Left lung (tissue), 4 donors: ENCODE measurements at regions not wholly inside any gene's neighbourhood (a gene's known extent, or its start where the extent isn't known, plus 50 kb on each side); places are given as distances from the start of the nearest gene placed in this dataset.

Experiments
- ATAC-seq: fragments of 200-7000 bp; cut with Tn5 transposase; one replicate; pipeline ENCODE4 v1.9.1; 2020; ENCODE audit warnings: moderate library complexity
- DNase-seq, 4 donors: peaks; one replicate each; pipeline ENCODE4 v3.0.0-alpha.2; 2013 to 2020
- H3K27ac ChIP-seq, 2 donors: fragments of 200-600 bp; sonication (generic) in 1 of 2; one replicate each; pipeline versions ENCODE4 v1.5.0 to v1.8.0; 2020 to 2021
- H3K27me3 ChIP-seq, 2 donors: fragments of 200-600 bp; sonication (generic) in 1 of 2; one replicate each; pipeline versions ENCODE4 v1.5.0 to v1.8.0; 2020 to 2021
- H3K36me3 ChIP-seq, 2 donors: fragments of 200-600 bp; sonication (generic) in 1 of 2; one replicate each; pipeline versions ENCODE4 v1.5.0 to v1.8.0; 2020 to 2021
- H3K4me1 ChIP-seq, 2 donors: fragments of 200-600 bp; one replicate each; pipeline ENCODE4 v1.8.0; 2021
- H3K4me3 ChIP-seq, 2 donors: fragments of 200-600 bp; sonication (generic) in 1 of 2; one replicate each; pipeline versions ENCODE4 v1.5.0 to v1.8.0; 2020 to 2021; ENCODE audit warnings: mild to moderate bottlenecking in 1 of 2
- H3K9me3 ChIP-seq, 2 donors: fragments of 200-600 bp; sonication (generic) in 1 of 2; one replicate each; pipeline versions ENCODE4 v1.5.0 to v1.8.0; 2020 to 2021
- CTCF ChIP-seq, 2 donors: fragments of 200-600 bp; sonication (generic) in 1 of 2; IDR thresholded peaks; one replicate each; pipeline versions ENCODE4 v1.5.0 to v1.8.0; 2021; ENCODE audit warnings: antibody characterized with exemption in 2 of 2
- intact Hi-C, 2 donors: fragments of 100-400 bp; cut with DNase I; formaldehyde crosslinking; loops; one replicate each; pipeline versions ENCODE4 v1.11.2 to v1.14.2; 2022
- donor health status: DM: no; HTN: yes; CAD: no.
- donor health status: DM: no; HTN: no; CAD: no.

- Histone ChIP-seq H3K4me3 (no peak overlapping the region), H3K27ac (no peak overlapping the region), H3K4me1 (no peaks in the 10 kb centered on the region), H3K9me3 (no peaks in the 10 kb centered on the region), H3K36me3 (no peaks in the 10 kb centered on the region), H3K27me3 (no peaks in the 10 kb centered on the region)
- ATAC-seq (no peak), DNase-seq (no peak)
- intact Hi-C loops = no loop called here
- no peak for TF ChIP-seq CTCF (IDR thresholded peaks at IDR 0.05)
These were observed 159.2 kb upstream of the GABRA2 start for GRCh38 chr4:46549125-46549524.

- no peaks in the 10 kb centered on the region for H3K36me3 ChIP-seq
- no peak overlapping the region for H3K27ac ChIP-seq
- intact Hi-C loops = no loop called here
- TF ChIP-seq CTCF (IDR thresholded peaks at IDR 0.05) = no peak
- H3K9me3 ChIP-seq = peaks cover 0 to 15% of the 10 kb centered on the region in 2 donors
- no peak for DNase-seq
- no peak overlapping the region for H3K4me3 ChIP-seq
- ATAC-seq = no peak
- no peaks in the 10 kb centered on the region for H3K4me1 ChIP-seq
- no peaks in the 10 kb centered on the region for H3K27me3 ChIP-seq
These were observed 134.8 kb upstream of the GABRA2 start for GRCh38 chr4:46524751-46525150.

GRCh38 chr4:46520361-46520760, 130.4 kb upstream of the GABRA2 start:
- TF ChIP-seq CTCF (IDR thresholded peaks at IDR 0.05) = no peak
- Histone ChIP-seq H3K27me3 (no peaks in the 10 kb centered on the region), H3K36me3 (no peaks in the 10 kb centered on the region), H3K27ac (no peak overlapping the region), H3K9me3 (peaks cover 0 to 15% of the 10 kb centered on the region in 2 donors), H3K4me3 (no peak overlapping the region), H3K4me1 (no peaks in the 10 kb centered on the region)
- ATAC-seq = no peak
- intact Hi-C loops = no loop called here
- DNase-seq = no peak

- no peak overlapping the region for H3K4me3 ChIP-seq
- no peak overlapping the region for H3K27ac ChIP-seq
- H3K27me3 ChIP-seq = no peaks in the 10 kb centered on the region
- no peaks in the 10 kb centered on the region for H3K36me3 ChIP-seq
- TF ChIP-seq CTCF (IDR thresholded peaks at IDR 0.05) = no peak
- no peaks in the 10 kb centered on the region for H3K4me1 ChIP-seq
- no peak for DNase-seq
- intact Hi-C loops = no loop called here
- no peak for ATAC-seq
- H3K9me3 ChIP-seq = no peaks in the 10 kb centered on the region
These were observed 126.0 kb upstream of the GABRA2 start for GRCh38 chr4:46515940-46516339.

GRCh38 chr4:46508216-46508615, 118.3 kb upstream of the GABRA2 start:
- Histone ChIP-seq H3K27ac (no peak overlapping the region), H3K36me3 (no peaks in the 10 kb centered on the region), H3K27me3 (no peaks in the 10 kb centered on the region), H3K9me3 (no peaks in the 10 kb centered on the region), H3K4me1 (no peaks in the 10 kb centered on the region), H3K4me3 (no peak overlapping the region)
- no peak for TF ChIP-seq CTCF (IDR thresholded peaks at IDR 0.05)
- intact Hi-C loops = no loop called here
- DNase-seq = no peak
- no peak for ATAC-seq
